PC-3 (cell line): ENCODE measurements at regions not wholly inside any gene's neighbourhood (a gene's known extent, or its start where the extent isn't known, plus 50 kb on each side); places are given as distances from the start of the nearest gene placed in this dataset.
A peak's percentile ranks its signal among the peaks of the same experiment; 100 is the strongest.

Experiments used
- ATAC-seq: fragments of 200-7000 bp; cut with Tn5 transposase; 2 replicates; pipeline ENCODE4 v1.9.1; 2020; ENCODE audit warnings: mild to moderate bottlenecking, moderate library complexity
- BruUV-seq: library from RNA; stranded (reverse); fragments of 400-500 nt; replicated peaks from 2 replicates; lab custom pipeline; 2021; lab: Mats Ljungman, UMichigan
- CTCF ChIA-PET: fragments of 300-600 bp; sonication (Branson Sonifier 250); formaldehyde crosslinking; loops from one replicate; lab custom pipeline; 2022; ENCODE audit warnings: antibody characterized with exemption; lab: Charles Lee
- POLR2A ChIA-PET: fragments of 300-600 bp; sonication (Branson Sonifier 250); formaldehyde crosslinking; loops from one replicate; lab custom pipeline; 2022; ENCODE audit warnings: antibody characterized with exemption; ENCODE audit not compliant: unreplicated experiment; lab: Charles Lee
- DNase-seq: peaks from one replicate; pipeline ENCODE4 v3.0.0-alpha.2; 2015
- H2AFZ ChIP-seq: fragments of 300-600 bp; sonication (generic); 2 replicates; pipeline ENCODE4 v1.6.0; 2016; ENCODE audit warnings: antibody characterized with exemption, low read length
- H3F3A ChIP-seq: fragments of 300-600 bp; sonication (generic); one replicate; pipeline ENCODE4 v1.6.0; 2017; ENCODE audit warnings: antibody characterized with exemption, low read length, control low read depth, mild to moderate bottlenecking; ENCODE audit not compliant: unreplicated experiment
- H3K27ac ChIP-seq: fragments of 300-600 bp; sonication (generic); 2 replicates; pipeline ENCODE4 v1.5.1; 2016; ENCODE audit warnings: mild to moderate bottlenecking, low read length
- H3K27me3 ChIP-seq: fragments of 300-600 bp; sonication (generic); 2 replicates; pipeline ENCODE4 v1.6.1; 2016; ENCODE audit warnings: low read length, mixed read lengths
- H3K36me3 ChIP-seq: fragments of 300-600 bp; sonication (generic); 2 replicates; pipeline ENCODE4 v1.6.1; 2016; ENCODE audit warnings: low read depth, mixed run types, low read length, mixed read lengths
- H3K4me1 ChIP-seq: fragments of 300-600 bp; sonication (generic); 2 replicates; pipeline ENCODE4 v1.5.1; 2016; ENCODE audit warnings: low read length; ENCODE audit not compliant: insufficient read depth
- H3K4me2 ChIP-seq: fragments of 300-600 bp; sonication (generic); 2 replicates; pipeline ENCODE4 v1.6.0; 2016; ENCODE audit warnings: low read length
- H3K4me3 ChIP-seq: fragments of 300-600 bp; sonication (generic); 2 replicates; pipeline ENCODE4 v1.5.1; 2016; ENCODE audit warnings: mild to moderate bottlenecking, low read length, mixed read lengths
- H3K79me2 ChIP-seq: fragments of 300-600 bp; sonication (generic); 2 replicates; pipeline ENCODE4 v1.6.1; 2017; ENCODE audit warnings: low read length, mixed read lengths
- H3K9ac ChIP-seq: fragments of 300-600 bp; sonication (generic); 2 replicates; pipeline ENCODE4 v1.6.0; 2016; ENCODE audit warnings: mild to moderate bottlenecking, low read length
- H3K9me2 ChIP-seq: fragments of 300-600 bp; sonication (generic); replicated peaks from 2 replicates; pipeline ENCODE4 v1.6.1; 2016; ENCODE audit warnings: mixed run types, low read length, mixed read lengths
- H3K9me3 ChIP-seq: fragments of 300-600 bp; sonication (generic); 2 replicates; pipeline ENCODE4 v1.6.1; 2016; ENCODE audit warnings: low read length, mixed read lengths
- H4K20me1 ChIP-seq: fragments of 300-600 bp; sonication (generic); 2 replicates; pipeline ENCODE4 v1.6.1; 2016; ENCODE audit warnings: low read length, mixed read lengths
- CTCF ChIP-seq: fragments of 300-600 bp; sonication (generic); conservative IDR thresholded peaks from 2 replicates; pipeline ENCODE4 v1.5.1; 2017; ENCODE audit warnings: antibody characterized with exemption, low read depth, mild to moderate bottlenecking, low read length
- EZH2 ChIP-seq: fragments of 300-600 bp; sonication (generic); IDR thresholded peaks from one replicate; pipeline ENCODE4 v1.6.1; 2017; ENCODE audit warnings: antibody characterized with exemption, mild to moderate bottlenecking, low read length; ENCODE audit not compliant: unreplicated experiment
- EZH2phosphoT487 ChIP-seq: fragments of 300-600 bp; sonication (generic); IDR thresholded peaks from 2 replicates; pipeline ENCODE4 v1.6.1; 2018; ENCODE audit warnings: mild to moderate bottlenecking, antibody characterized with exemption, low read length, borderline replicate concordance
- intact Hi-C: fragments of 100-400 bp; cut with micrococcal nuclease; formaldehyde crosslinking; loops from 2 replicates; pipeline ENCODE4 v1.9.0; 2023

DNA sequence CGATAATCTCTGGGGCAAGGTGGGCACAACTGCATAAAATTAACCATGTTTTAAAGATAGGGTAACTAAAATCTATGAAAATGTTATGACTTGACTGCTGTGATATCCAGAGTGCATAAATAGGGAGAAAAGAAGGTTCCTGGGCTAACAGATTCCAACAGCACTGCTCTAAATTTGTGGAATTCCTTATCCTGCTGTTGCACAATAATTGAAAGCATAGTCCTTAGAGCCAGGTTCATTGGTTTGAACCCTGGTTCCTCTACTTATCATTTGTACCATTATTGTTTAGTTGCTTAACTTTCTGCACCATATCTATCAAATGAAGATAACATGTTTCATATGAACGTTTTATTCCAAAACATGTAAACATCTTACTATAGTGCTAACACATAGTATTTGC, 219.0 kb downstream of the NUF2 start:
- no peak for ATAC-seq

GRCh38 chr1:163544441-163544840, 222.7 kb downstream of the NUF2 start:
- BruUV-seq, result no TSS peak
- CTCF ChIA-PET, result no interaction called here

More for the DNA sequence above, 219.0 kb downstream of the NUF2 start:
- Histone ChIP-seq H3K4me2 (no peak overlapping the region), H3K27me3 (peaks cover 24% of the 10 kb centered on the region; the same call in 1 of the 2 replicates), H3K4me3 (no peak overlapping the region), H3F3A (no peaks in the 10 kb centered on the region), H3K9me3 (no peaks in the 10 kb centered on the region), H3K9ac (no peak overlapping the region), H3K4me1 (no peaks in the 10 kb centered on the region), H3K27ac (no peak overlapping the region), H4K20me1 (no peaks in the 10 kb centered on the region), H3K79me2 (no peaks in the 10 kb centered on the region), H2AFZ (no peak overlapping the region), H3K9me2 (no peaks in the 10 kb centered on the region), H3K36me3 (no peaks in the 10 kb centered on the region)
- no peak for TF ChIP-seq EZH2
- TF ChIP-seq EZH2phosphoT487, result no peak
- no peak for TF ChIP-seq CTCF
- intact Hi-C loops, result no loop called here
- BruUV-seq, result no TSS peak
- DNase-seq, result no peak
- ChIA-PET POLR2A (no interaction called here), CTCF (no interaction called here)

More at GRCh38 chr1:163544441-163544840, 222.7 kb downstream of the NUF2 start:
- intact Hi-C loops, result no loop called here
- DNase-seq (peak; percentile 73), ATAC-seq (peak; percentile 50; the same call in 1 of the 2 replicates)
- H4K20me1 ChIP-seq, result no peaks in the 10 kb centered on the region
- no peaks in the 10 kb centered on the region for H3K9me3 ChIP-seq
- H3K27me3 ChIP-seq, result peaks cover 9% of the 10 kb centered on the region; the same call in 1 of the 2 replicates
- POLR2A ChIA-PET, result no interaction called here
- no peak for TF ChIP-seq CTCF
- no peak for TF ChIP-seq EZH2phosphoT487
- TF ChIP-seq EZH2, result no peak
- no peaks in the 10 kb centered on the region for H3K4me1 ChIP-seq
- no peaks in the 10 kb centered on the region for H3K36me3 ChIP-seq
- H3K4me2 ChIP-seq, result no peak overlapping the region
- no peak overlapping the region for H2AFZ ChIP-seq
- no peak overlapping the region for H3K4me3 ChIP-seq
- H3K27ac ChIP-seq, result no peak overlapping the region
- no peak overlapping the region for H3K9ac ChIP-seq
- no peaks in the 10 kb centered on the region for H3F3A ChIP-seq
- no peaks in the 10 kb centered on the region for H3K9me2 ChIP-seq
- no peaks in the 10 kb centered on the region for H3K79me2 ChIP-seq
